GM23338 (cell line): ENCODE measurements at regions not wholly inside any gene's neighbourhood (a gene's known extent, or its start where the extent isn't known, plus 50 kb on each side); places are given as distances from the start of the nearest gene placed in this dataset.

Source experiments
- ATAC-seq: fragments of 200-7000 bp; cut with Tn5 transposase; 3 replicates; pipeline ENCODE4 v1.9.1; 2020
- DNase-seq: peaks from one replicate; pipeline ENCODE4 v3.0.0-alpha.2; 2015; ENCODE audit warnings: low spot score
- H2AFZ ChIP-seq: fragments of 200-600 bp; sonication (generic); 2 replicates; pipeline ENCODE4 v1.8.0; 2016; ENCODE audit warnings: antibody characterized with exemption, mild to moderate bottlenecking, moderate library complexity
- H3F3A ChIP-seq: fragments of 200-600 bp; sonication (generic); replicated peaks from 2 replicates; pipeline ENCODE4 v1.8.0; 2017; ENCODE audit warnings: antibody characterized with exemption, mixed run types, low read depth
- H3K27ac ChIP-seq: fragments of 200-600 bp; sonication (generic); 2 replicates; pipeline ENCODE4 v1.6.1; 2016; ENCODE audit warnings: low read depth
- H3K27me3 ChIP-seq: fragments of 200-600 bp; sonication (generic); 2 replicates; pipeline ENCODE4 v1.8.0; 2016; ENCODE audit warnings: mild to moderate bottlenecking, mixed run types, moderate library complexity; ENCODE audit not compliant: insufficient read depth
- H3K36me3 ChIP-seq: fragments of 200-600 bp; sonication (generic); 2 replicates; pipeline ENCODE4 v1.8.0; 2016; ENCODE audit warnings: mild to moderate bottlenecking; ENCODE audit not compliant: insufficient read depth
- H3K4me1 ChIP-seq: fragments of 200-600 bp; sonication (generic); 2 replicates; pipeline ENCODE4 v1.8.0; 2016; ENCODE audit warnings: mild to moderate bottlenecking, moderate library complexity; ENCODE audit not compliant: insufficient read depth
- H3K4me2 ChIP-seq: fragments of 200-600 bp; sonication (generic); 2 replicates; pipeline ENCODE4 v1.7.1; 2017; ENCODE audit warnings: mixed run types
- H3K4me3 ChIP-seq: fragments of 200-600 bp; sonication (generic); 2 replicates; pipeline ENCODE4 v1.6.1; 2016; ENCODE audit warnings: mixed run types
- H3K79me2 ChIP-seq: fragments of 200-600 bp; sonication (generic); replicated peaks from 2 replicates; pipeline ENCODE4 v1.8.0; 2017; ENCODE audit warnings: mild to moderate bottlenecking; ENCODE audit not compliant: insufficient read depth
- H3K9me2 ChIP-seq: fragments of 200-600 bp; sonication (generic); 2 replicates; pipeline ENCODE4 v1.8.0; 2017; ENCODE audit not compliant: insufficient read depth
- H4K20me1 ChIP-seq: fragments of 200-600 bp; sonication (generic); replicated peaks from 2 replicates; pipeline ENCODE4 v1.8.0; 2017; ENCODE audit warnings: mild to moderate bottlenecking; ENCODE audit not compliant: insufficient read depth
- H3K27ac Mint-ChIP-seq: 2 replicates; pipeline ENCODE4 v1.8.0; 2020; ENCODE audit warnings: inconsistent platforms, mild to moderate bottlenecking, moderate library complexity, mixed read lengths
- H3K27me3 Mint-ChIP-seq: 3 replicates; pipeline ENCODE4 v1.8.0; 2022; ENCODE audit warnings: low read depth, mild to moderate bottlenecking, moderate library complexity, mixed read lengths, inconsistent platforms; ENCODE audit not compliant: insufficient read depth, poor library complexity
- H3K36me3 Mint-ChIP-seq: 3 replicates; pipeline ENCODE4 v1.8.0; 2021; ENCODE audit warnings: low read depth, mild to moderate bottlenecking, inconsistent platforms, moderate library complexity, mixed read lengths
- H3K4me1 Mint-ChIP-seq: 3 replicates; pipeline ENCODE4 v1.8.0; 2020; ENCODE audit warnings: mild to moderate bottlenecking, inconsistent platforms, mixed read lengths
- H3K4me3 Mint-ChIP-seq: 3 replicates; pipeline ENCODE4 v1.8.0; 2021; ENCODE audit warnings: moderate library complexity, mild to moderate bottlenecking, inconsistent platforms, mixed read lengths
- H3K9me3 Mint-ChIP-seq: 3 replicates; pipeline ENCODE4 v1.8.0; 2020; ENCODE audit warnings: moderate library complexity, mild to moderate bottlenecking, inconsistent platforms, mixed read lengths
- CTCF ChIP-seq, 2 experiments: fragments of 200-600 bp in 1 of 2; sonication (generic) in 1 of 2; conservative IDR thresholded peaks; 2 replicates each; pipeline versions ENCODE4 v1.5.1 to v1.6.1; 2016 to 2017; ENCODE audit warnings: antibody characterized with exemption in 2 of 2, low read depth in 2 of 2, mild to moderate bottlenecking in 2 of 2, moderate library complexity in 1 of 2
- ETS1 ChIP-seq: IDR thresholded peaks from 2 replicates; pipeline ENCODE4 v1.6.1; 2016; ENCODE audit warnings: antibody characterized with exemption
- EZH2phosphoT487 ChIP-seq: fragments of 200-600 bp; sonication (generic); IDR thresholded peaks from one replicate; pipeline ENCODE4 v1.8.1; 2018; ENCODE audit warnings: antibody characterized with exemption; ENCODE audit not compliant: unreplicated experiment
- JUNB ChIP-seq: IDR thresholded peaks from one replicate; pipeline ENCODE4 v1.6.1; 2016; ENCODE audit warnings: antibody characterized with exemption; ENCODE audit not compliant: unreplicated experiment
- NANOG ChIP-seq: IDR thresholded peaks from 2 replicates; pipeline ENCODE4 v1.6.1; 2016; ENCODE audit warnings: antibody characterized with exemption, borderline replicate concordance
- POLR2AphosphoS5 ChIP-seq: IDR thresholded peaks from 2 replicates; pipeline ENCODE4 v1.6.1; 2016; ENCODE audit warnings: antibody characterized with exemption, low read depth
- STAT1 ChIP-seq: IDR thresholded peaks from one replicate; pipeline ENCODE4 v1.6.1; 2016; ENCODE audit warnings: antibody characterized with exemption; ENCODE audit not compliant: unreplicated experiment
- ZNF331 ChIP-seq: fragments of 250-450 bp; sonication (Bioruptor Pico); IDR thresholded peaks from 2 replicates; pipeline ENCODE4 v1.5.0; 2020; ENCODE audit warnings: low read depth, mild to moderate bottlenecking, moderate library complexity
- ZNF462 ChIP-seq: fragments of 250-450 bp; sonication (Bioruptor Pico); IDR thresholded peaks from 2 replicates; pipeline ENCODE4 v1.5.0; 2020; ENCODE audit warnings: mild to moderate bottlenecking, moderate library complexity

GRCh38 chr4:35541888-35542213 lies 702.5 kb downstream of the ARAP2 start:
- Histone ChIP-seq H3K27me3 (no peaks in the 10 kb centered on the region), H3K4me2 (no peak overlapping the region), H3K36me3 (no peaks in the 10 kb centered on the region), H3K4me1 (no peaks in the 10 kb centered on the region), H3K9me2 (no peaks in the 10 kb centered on the region), H3K27ac (no peak overlapping the region), H4K20me1 (no peaks in the 10 kb centered on the region), H3K4me3 (no peak overlapping the region), H3K79me2 (no peaks in the 10 kb centered on the region), H3F3A (no peaks in the 10 kb centered on the region), H2AFZ (peak overlapping the region; percentile 70; the same call in 1 of the 2 replicates)
- H3K4me1 Mint-ChIP-seq: no peaks in the 10 kb centered on the region
- no peaks in the 10 kb centered on the region; the same call in 2 of the 3 replicates for H3K9me3 Mint-ChIP-seq
- peak; percentile 33 for DNase-seq
- no peak overlapping the region for H3K27ac Mint-ChIP-seq
- ATAC-seq: peak; percentile 89
- peaks cover 3% of the 10 kb centered on the region for H3K27me3 Mint-ChIP-seq
- H3K36me3 Mint-ChIP-seq: no peaks in the 10 kb centered on the region
- no peak overlapping the region for H3K4me3 Mint-ChIP-seq
- no peak for TF ChIP-seq POLR2AphosphoS5
- TF ChIP-seq CTCF (conservative IDR thresholded peaks at IDR 0.05; ENCODE audit: low read depth in 2 of 2): peak; percentile 33

- peaks cover 6% of the 10 kb centered on the region for H3K4me1 Mint-ChIP-seq
- Histone ChIP-seq H3K27ac (no peak overlapping the region), H4K20me1 (no peaks in the 10 kb centered on the region), H3K4me3 (no peak overlapping the region), H3K79me2 (no peaks in the 10 kb centered on the region), H2AFZ (0 out of 2 replicates have a peak overlapping the region, but pooled peaks have one; percentile 21), H3K4me1 (no peaks in the 10 kb centered on the region), H3K36me3 (no peaks in the 10 kb centered on the region), H3F3A (no peaks in the 10 kb centered on the region), H3K4me2 (no peak overlapping the region), H3K9me2 (no peaks in the 10 kb centered on the region), H3K27me3 (no peaks in the 10 kb centered on the region)
- TF ChIP-seq NANOG (no peak), POLR2AphosphoS5 (no peak), EZH2phosphoT487 (no peak)
- H3K27me3 Mint-ChIP-seq: no peaks in the 10 kb centered on the region
- no peaks in the 10 kb centered on the region for H3K36me3 Mint-ChIP-seq
- no peak overlapping the region for H3K4me3 Mint-ChIP-seq
- DNase-seq: no peak
- H3K9me3 Mint-ChIP-seq: no peaks in the 10 kb centered on the region
- no peak for ATAC-seq
- H3K27ac Mint-ChIP-seq: no peak overlapping the region
Observed at GRCh38 chr4:35548921-35549320, 695.4 kb downstream of the ARAP2 start.

GRCh38 chr4:35556387-35556786 lies 687.9 kb downstream of the ARAP2 start:
- peaks cover 10% of the 10 kb centered on the region for H3K36me3 Mint-ChIP-seq
- Histone ChIP-seq H3K4me1 (no peaks in the 10 kb centered on the region), H3F3A (no peaks in the 10 kb centered on the region), H4K20me1 (no peaks in the 10 kb centered on the region), H3K79me2 (no peaks in the 10 kb centered on the region), H3K27me3 (no peaks in the 10 kb centered on the region), H3K9me2 (no peaks in the 10 kb centered on the region), H3K4me3 (no peak overlapping the region), H3K27ac (no peak overlapping the region), H3K36me3 (peaks cover 6% of the 10 kb centered on the region; the same call in 1 of the 2 replicates), H2AFZ (no peak overlapping the region), H3K4me2 (no peak overlapping the region)
- no peak overlapping the region for H3K4me3 Mint-ChIP-seq
- DNase-seq: no peak
- peaks cover 6% of the 10 kb centered on the region for H3K4me1 Mint-ChIP-seq
- H3K27me3 Mint-ChIP-seq: no peaks in the 10 kb centered on the region
- no peak overlapping the region for H3K27ac Mint-ChIP-seq
- ATAC-seq: no peak
- H3K9me3 Mint-ChIP-seq: peaks cover 31% of the 10 kb centered on the region
- TF ChIP-seq JUNB: no peak
- TF ChIP-seq ETS1: no peak
- no peak for TF ChIP-seq ZNF462 (CRISPR knock-in tag)
- no peak for TF ChIP-seq EZH2phosphoT487
- TF ChIP-seq ZNF331 (CRISPR knock-in tag): no peak
- no peak for TF ChIP-seq STAT1
